ENCODE measurements at regions not wholly inside any gene's neighbourhood (a gene's known extent, or its start where the extent isn't known, plus 50 kb on each side); places are given as distances from the start of the nearest gene placed in this dataset.

GRCh38 chr6:164005004-164005711, 590.6 kb downstream of the QKI start:
- no peak for DNase-seq (ENCODE audit: low spot score)
- Histone ChIP-seq H3K4me3 (no peak overlapping the region), H3K27ac (no peak overlapping the region)
- TF ChIP-seq, protein P1, sequence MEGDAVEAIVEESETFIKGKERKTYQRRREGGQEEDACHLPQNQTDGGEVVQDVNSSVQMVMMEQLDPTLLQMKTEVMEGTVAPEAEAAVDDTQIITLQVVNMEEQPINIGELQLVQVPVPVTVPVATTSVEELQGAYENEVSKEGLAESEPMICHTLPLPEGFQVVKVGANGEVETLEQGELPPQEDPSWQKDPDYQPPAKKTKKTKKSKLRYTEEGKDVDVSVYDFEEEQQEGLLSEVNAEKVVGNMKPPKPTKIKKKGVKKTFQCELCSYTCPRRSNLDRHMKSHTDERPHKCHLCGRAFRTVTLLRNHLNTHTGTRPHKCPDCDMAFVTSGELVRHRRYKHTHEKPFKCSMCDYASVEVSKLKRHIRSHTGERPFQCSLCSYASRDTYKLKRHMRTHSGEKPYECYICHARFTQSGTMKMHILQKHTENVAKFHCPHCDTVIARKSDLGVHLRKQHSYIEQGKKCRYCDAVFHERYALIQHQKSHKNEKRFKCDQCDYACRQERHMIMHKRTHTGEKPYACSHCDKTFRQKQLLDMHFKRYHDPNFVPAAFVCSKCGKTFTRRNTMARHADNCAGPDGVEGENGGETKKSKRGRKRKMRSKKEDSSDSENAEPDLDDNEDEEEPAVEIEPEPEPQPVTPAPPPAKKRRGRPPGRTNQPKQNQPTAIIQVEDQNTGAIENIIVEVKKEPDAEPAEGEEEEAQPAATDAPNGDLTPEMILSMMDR (IDR thresholded peaks at IDR 0.05): no peak

DNA sequence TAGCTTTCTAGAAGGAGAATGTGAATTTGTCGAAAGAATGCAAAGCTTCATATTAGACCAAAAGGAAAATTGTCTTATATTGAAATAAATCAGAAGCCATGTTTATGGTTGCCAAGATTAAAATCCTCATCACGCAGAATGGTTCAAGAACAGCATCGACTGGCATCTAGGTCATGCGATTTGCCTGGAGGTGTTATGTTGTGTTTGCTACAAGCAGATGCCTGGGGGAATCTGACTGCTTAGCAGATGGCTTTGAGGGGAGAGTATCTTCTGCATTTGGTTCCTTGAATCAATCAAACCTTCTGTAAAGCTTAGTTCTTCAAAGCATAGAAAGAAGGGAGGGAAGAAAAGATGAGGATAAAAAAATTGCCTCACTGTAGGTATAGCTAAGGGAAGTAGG, 585.8 kb downstream of the QKI start:
- TF ChIP-seq, protein P1 (IDR thresholded peaks at IDR 0.05): no peak

DNA sequence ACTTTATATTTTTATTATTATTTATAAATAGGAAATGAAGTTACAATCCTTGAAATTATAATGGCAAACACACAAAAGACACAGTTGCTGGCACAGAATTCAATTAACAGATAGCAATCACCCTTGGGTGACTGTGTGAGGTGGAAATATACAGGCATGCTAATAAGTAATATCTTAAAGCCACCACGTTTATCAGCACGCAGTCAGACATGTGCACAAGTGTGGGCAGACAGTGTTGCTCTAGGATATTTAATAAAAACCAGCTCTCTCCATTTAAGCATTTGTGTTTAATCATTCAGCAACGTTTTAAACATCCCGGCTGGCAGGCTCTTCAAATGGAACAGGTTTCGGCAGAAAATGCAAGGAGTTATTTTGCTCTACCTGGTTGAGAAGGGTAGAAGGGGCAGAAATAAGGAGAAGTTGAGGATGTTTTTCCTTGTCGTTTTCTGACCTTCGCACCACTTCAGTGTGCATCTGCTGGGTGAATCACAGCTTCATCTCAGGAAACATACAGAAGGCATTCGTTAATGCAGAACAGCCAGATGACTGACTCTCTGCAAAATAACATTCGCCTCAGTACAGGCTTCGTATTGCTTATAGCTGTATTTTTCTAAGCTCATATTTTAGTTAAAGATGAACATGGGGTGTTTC, 585.1 kb downstream of the QKI start:
- Histone ChIP-seq H3K4me3 (no peak overlapping the region), H3K27ac (no peak overlapping the region)
- TF ChIP-seq, protein P1 (IDR thresholded peaks at IDR 0.05): no peak
- no peak for DNase-seq (ENCODE audit: low spot score)

More for the DNA sequence above, 585.8 kb downstream of the QKI start:
- Histone ChIP-seq H3K27ac (no peak overlapping the region), H3K4me3 (no peak overlapping the region)
- DNase-seq (ENCODE audit: low spot score): no peak

- TF ChIP-seq, protein P1 (IDR thresholded peaks at IDR 0.05): no peak
- H3K4me3 ChIP-seq: no peak overlapping the region
- DNase-seq (ENCODE audit: low spot score): no peak
- no peak overlapping the region for H3K27ac ChIP-seq
These were observed 584.0 kb downstream of the QKI start for GRCh38 chr6:163998496-163998895.

GRCh38 chr6:163996491-163996890, 582.0 kb downstream of the QKI start:
- no peak overlapping the region for H3K27ac ChIP-seq
- DNase-seq (ENCODE audit: low spot score): no peak
- H3K4me3 ChIP-seq: no peak overlapping the region
- TF ChIP-seq, protein P1 (IDR thresholded peaks at IDR 0.05): no peak

- no peak overlapping the region for H3K4me3 ChIP-seq
- no peak overlapping the region for H3K27ac ChIP-seq
- no peak for DNase-seq (ENCODE audit: low spot score)
- TF ChIP-seq, protein P1 (IDR thresholded peaks at IDR 0.05): no peak
These were observed 580.0 kb downstream of the QKI start for GRCh38 chr6:163994566-163994965.

- no peak overlapping the region for H3K27ac ChIP-seq
- TF ChIP-seq, protein P1 (IDR thresholded peaks at IDR 0.05): no peak
These were observed 578.2 kb downstream of the QKI start for GRCh38 chr6:163992701-163993100.

More at GRCh38 chr6:163992701-163993100, 578.2 kb downstream of the QKI start:
- no peak for DNase-seq (ENCODE audit: low spot score)
- no peak overlapping the region for H3K4me3 ChIP-seq
